Neural progenitor cell (in vitro differentiated cells): ENCODE measurements at regions not wholly inside any gene's neighbourhood (a gene's known extent, or its start where the extent isn't known, plus 50 kb on each side); places are given as distances from the start of the nearest gene placed in this dataset.

Experiments used
- CTCF ChIP-seq: fragments of 200-600 bp; sonication (generic); IDR thresholded peaks from 2 replicates; pipeline ENCODE4 v1.5.1; 2017; ENCODE audit warnings: antibody characterized with exemption, mild to moderate bottlenecking
- EZH2 ChIP-seq: fragments of 200-600 bp; sonication (generic); IDR thresholded peaks from 2 replicates; pipeline ENCODE4 v1.6.1; 2017; ENCODE audit warnings: antibody characterized with exemption, mild to moderate bottlenecking, moderate library complexity
- EZH2phosphoT487 ChIP-seq: fragments of 200-600 bp; sonication (generic); IDR thresholded peaks from 2 replicates; pipeline ENCODE4 v1.6.1; 2017; ENCODE audit warnings: antibody characterized with exemption

GRCh38 chr4:23238848-23239247 lies 546.1 kb downstream of the GBA3 start:
- TF ChIP-seq CTCF (no peak), EZH2 (no peak), EZH2phosphoT487 (no peak)
